C1 segment of cervical spinal cord (tissue), 14 donors: ENCODE measurements at regions not wholly inside any gene's neighbourhood (a gene's known extent, or its start where the extent isn't known, plus 50 kb on each side); places are given as distances from the start of the nearest gene placed in this dataset.

ENCODE experiments used
- DNase-seq, 14 donors: peaks; one replicate each; lab custom pipeline; 2025; lab: John Stamatoyannopoulos, UW

DNA sequence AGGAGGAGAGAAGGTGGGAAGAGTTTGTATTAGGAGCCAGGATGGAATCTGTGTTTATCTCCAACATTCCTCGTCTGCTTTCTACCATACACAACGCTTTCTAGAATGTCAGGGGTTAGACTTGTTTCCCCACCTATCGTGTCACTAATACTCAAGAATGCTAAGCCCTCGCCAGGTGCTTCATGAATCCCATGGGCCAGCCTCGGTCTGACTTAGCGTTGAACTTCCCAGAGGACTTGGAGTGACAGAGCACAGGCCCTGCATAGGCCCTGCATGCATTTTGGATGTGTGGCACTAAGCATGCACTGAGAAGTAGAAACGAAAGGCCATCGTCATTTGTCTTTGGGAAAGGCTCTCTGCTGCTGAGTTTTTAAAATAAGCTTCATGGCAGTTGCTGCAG is 328.7 kb downstream of the NSG2 start:
- no peak for DNase-seq

DNA sequence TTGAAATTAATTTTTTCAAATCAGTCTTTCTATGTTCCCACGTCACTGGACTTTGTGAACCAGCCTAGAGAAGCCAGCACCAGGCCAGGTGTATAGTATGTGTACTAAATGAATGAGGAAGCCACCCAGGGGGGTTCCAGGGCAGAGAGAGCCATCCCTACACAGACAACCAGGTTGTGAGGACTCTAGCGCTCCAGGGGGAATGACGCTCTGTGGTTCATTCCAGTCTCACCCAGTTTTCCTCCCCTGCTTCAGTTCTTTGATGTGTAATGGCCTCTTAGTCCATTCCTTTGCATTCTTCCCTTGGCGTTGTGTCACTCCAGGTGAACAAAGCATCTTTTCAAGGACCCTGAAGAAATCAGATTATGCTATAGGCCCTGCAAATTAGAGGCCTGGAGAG is 330.6 kb downstream of the NSG2 start:
- DNase-seq = no peak

DNA sequence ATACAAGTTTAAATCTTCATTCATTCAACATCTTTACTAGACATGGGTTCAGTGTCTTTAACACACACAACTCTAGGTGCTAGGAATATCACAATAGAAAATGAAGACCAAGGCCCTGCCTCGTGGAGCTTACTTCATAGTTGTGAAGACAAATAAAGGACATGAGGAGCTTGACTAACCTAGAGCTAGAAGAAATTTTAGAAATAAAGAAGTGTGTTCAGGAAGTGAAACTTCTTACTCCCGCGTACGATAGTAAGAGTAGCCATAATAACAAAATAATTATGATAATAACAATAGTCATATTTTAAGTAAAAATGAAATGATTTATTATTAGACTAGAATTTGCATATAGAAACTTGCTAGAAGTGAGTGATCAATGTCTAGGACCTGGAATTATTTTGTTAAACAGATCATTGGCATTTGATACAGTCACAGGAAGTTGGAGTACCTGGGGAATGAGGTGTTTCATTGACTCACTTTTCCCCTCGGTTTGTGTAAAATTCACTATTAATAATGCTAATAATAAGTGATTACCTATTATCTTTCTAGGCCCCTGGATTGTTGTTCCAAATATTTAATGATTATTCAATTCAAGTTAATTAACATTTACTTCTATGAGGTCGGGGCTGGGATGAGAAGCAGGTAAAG is 331.3 kb downstream of the NSG2 start:
- DNase-seq = no peak

DNA sequence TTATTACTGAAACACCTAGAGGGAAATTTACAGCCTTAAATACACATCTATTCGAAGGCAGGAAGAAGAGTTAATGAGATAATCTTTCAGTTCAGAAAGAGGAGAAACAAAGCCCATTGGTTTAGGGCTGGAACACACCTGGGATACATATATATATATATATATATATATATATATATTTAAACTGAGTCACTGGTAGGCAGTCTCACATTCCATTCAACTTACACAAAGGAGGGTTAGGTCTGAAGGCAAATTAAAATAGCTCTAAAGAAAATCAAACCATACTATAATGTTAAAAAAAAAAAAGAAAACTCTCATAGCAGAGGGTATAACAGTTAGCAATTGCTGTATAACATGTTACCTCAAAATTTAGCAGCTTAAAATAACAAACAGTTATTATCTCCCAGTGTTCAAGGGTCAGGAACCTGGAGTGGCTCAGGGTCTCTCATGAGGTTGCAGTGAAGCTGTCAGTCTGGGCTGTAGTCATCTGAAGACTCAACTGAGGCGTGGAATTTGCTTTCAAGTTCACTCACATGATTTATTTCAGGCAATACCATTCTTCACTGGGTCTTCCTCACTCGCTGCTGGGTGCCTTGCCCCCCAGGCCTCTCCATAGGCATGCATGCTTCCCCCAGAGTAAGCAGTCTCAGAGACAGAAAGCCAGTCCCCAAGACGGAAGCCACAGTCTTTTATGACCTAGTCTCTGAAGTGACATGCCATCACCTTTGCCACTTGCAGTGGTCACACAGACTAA is 332.8 kb downstream of the NSG2 start:
- DNase-seq = no peak

DNA sequence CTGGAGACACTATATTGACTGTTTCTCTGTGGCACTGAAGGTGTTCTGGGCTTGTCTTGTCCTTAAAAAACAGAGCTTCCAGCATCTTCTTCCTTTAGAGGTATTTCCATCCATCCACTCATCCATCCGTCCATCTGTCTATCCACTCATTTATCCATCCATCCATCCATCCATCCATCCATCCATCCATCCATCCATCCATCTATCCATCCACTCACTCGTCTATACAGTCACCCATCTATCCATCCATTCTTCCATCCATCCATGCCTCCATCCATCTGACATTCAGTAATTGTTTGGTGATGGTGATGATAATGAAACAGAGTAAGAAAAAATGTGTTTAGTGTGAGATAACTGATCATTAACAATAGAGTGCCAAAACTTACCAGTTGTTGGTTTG is 334.8 kb downstream of the NSG2 start:
- no peak for DNase-seq

DNA sequence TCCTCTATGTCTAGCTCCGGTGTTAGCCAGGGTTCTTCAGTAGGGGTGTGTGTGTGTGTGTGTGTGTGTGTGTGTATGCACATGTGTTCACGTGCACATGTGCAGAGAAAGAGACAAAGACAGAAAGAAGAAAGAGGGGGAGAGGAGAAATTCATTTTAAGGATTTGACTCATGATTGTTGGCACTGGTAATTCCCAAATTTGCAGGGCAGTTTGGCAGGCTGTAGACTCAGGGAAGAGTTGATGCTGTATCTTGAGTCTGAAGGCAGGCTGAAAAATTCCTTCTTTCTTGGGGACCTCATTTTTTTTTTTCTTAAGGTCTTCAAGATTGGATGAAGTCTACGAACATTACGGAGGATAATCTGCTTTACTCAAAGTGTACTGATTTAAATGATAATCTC is 335.7 kb downstream of the NSG2 start:
- DNase-seq = no peak

DNA sequence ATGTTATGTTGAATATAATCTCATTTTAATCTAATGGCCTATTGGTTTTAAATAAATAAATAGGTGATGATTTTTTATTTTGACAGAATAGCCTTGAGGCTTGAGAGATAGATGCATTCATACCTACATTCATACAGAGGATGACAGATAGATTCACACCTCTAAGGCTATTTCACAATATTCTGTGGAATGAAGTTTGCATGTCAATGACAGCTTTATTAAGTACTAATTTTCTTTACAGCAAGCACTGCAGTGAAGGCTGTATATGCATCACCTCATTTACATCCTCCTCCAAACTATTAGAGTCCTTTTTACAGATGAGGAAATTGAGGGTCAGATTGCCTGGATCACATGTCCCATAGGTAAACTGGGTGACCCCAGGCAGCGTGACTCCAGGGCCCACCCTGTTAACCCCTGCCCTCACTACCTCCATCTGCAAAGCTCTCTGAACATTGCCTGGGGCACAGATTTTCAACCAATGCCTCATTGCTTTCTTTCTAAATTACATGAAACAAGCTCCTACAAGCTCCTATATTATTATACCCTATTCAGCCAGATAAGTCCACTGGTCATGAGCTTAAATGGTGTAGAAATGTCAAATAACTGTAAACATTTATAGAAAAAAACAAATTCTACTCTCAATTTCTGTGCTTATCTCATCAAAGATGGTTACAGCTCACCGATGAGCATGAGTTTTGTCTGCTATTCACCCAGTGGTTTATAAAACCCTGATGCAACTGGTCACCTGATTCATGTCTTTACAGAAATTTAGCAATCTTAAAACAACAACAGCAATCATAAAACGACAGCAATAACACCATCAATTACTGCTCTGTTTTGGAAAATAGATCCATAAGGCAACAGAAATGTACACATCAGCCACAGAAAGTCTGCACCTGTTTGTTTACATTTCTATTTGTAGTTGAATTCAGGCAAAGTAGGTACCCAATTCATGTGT is 338.0 kb downstream of the NSG2 start:
- no peak for DNase-seq

DNA sequence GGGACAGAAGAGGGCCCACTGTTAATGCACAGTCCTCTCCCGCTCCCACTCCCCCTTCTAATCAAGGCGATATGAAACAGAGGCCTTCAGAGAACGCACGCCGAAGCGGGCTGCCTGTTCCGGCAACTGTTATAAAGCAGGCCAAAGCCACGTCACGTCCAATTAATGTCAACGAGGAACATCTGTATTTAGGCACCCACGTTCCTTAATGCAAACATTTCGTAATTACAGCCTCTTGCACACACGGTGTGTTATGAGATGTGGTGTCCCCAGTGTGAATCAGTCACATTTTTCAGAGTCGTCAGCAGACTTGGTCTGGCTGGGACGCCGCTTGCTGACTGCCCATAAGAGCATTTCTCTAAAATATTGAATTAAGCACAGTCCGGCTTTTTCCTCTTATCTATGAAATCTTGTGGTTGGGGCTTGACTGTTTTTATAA is 339.0 kb downstream of the NSG2 start:
- no peak for DNase-seq

DNA sequence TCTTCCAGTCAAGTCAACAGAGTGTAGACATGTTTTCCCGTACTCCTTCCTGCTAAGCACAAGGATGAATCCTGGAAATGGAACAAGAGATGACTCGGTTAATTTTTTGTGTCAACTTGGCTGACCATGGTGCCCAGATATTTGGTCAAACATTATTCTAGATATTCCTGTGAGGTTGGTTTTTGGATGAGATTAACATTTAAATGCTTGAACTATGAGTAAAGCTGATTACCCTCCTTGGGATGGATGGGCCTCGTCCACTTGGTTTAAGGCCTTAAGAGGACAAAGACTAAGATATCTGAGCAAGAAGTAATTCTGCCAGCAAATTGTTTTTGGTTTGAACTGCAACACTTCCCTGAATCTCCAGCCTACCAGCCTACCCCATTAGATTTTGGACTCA is 338.1 kb upstream of the MSX2 start:
- no peak for DNase-seq

DNA sequence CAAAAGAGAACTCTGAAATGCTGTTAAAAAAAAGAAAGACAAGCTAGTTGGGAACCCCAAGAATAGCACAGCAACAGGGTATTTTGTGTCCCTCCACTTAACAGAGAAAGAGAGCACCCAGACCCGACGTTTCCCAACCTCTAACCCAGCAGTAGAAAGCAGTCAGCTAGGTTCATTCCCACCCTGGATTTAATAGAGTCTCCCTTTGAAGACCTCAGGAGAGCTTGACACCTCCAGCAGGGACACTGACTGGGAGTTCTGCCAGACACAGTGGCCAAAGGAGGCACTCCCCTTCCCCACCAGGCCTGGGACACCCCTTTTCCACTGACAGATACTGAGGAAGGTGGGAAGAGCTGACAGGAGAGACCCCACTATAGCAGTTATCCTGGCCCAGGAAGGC is 337.5 kb upstream of the MSX2 start:
- no peak for DNase-seq

DNA sequence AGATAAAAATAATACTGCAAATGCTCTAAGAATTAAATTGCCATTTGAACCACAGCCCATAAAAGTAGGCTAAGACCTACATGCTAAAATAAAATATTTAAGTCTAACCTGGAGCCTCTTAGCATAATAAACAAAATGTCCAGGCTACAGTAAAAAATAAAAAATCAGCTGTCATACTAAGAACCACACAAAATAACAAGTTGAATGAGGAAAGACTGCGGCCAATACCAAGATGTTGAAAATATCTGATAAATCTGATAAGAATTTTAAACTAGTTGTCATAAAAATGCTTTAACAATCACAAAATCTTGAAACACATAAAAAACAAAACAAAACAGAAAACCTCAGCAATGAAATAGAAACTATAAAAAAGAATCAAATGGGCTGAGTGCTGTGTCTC is 336.9 kb upstream of the MSX2 start:
- no peak for DNase-seq

DNA sequence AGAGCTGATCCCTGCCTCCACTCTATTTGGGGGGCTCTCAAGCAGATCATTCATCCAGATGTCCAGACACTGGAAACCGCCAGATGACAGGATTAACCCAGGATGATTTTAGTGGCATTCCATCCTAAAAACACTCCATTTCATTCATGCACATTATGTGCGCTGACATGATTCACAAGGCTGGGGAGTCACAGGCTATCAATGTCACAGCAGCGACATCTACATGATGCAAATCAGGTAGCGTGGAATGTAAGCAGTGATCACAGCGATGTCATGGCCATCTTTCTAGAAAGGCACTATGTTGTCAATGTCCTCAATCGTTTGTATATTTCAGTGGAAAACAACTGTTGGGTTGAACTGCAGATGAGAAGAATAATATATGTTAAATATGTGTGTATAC is 331.5 kb upstream of the MSX2 start:
- no peak for DNase-seq

DNA sequence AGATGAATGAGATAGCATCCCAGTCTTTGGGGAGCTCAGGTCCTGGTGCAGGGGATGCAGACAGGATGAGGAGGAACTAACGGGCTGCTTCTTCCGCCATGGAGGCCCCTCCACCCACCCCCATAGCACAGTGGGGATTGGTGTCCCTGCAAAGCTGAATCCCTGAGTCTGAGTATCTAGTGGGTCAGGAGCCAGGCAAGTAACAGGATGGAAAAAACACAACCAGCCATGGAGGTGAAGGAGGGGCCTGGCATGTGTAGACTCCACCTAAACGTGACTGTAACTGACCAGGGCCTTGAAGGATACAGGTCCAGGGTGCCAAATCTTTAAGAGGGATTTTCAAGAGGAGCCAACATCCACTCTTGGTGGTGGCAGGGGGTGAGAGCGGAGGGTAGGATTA is 327.8 kb upstream of the MSX2 start:
- DNase-seq = no peak

DNA sequence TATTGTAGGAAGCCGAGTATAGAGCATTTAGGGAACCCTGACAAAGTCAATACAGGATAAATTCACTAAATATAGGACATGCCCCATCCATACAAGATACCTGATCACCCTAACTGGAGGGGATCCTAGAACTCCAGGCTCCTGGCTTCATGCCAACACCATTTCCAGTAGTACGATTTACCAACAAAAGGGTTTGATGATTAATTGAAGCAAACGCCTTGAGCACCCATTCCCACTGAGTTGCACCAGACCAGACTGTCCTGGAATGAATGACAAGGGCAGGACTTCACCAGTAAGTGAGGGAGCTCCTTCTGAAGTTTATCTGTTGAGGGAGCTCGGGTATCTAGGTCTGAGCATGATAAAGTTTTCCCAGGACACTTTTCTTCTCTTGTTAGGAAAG is 327.2 kb upstream of the MSX2 start:
- DNase-seq = no peak

DNA sequence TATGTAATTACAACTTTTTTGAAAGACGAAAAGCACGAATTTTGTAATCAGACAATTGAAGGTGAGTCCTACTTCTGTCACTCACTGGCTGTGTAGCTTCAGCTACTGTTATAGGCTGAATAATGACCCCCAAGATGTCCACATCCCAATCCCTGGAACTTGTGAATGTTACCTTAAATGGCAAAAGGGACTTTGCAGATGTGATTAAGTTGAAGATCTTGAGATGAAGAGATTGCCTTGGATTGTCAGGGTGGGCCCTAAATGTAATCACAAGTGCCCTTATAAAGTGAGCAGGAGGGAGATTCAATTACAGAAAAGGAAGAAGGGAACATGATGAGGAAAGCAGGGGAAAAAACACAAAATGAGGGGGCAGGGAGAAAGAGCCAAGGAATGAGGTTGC is 326.2 kb upstream of the MSX2 start:
- no peak for DNase-seq

DNA sequence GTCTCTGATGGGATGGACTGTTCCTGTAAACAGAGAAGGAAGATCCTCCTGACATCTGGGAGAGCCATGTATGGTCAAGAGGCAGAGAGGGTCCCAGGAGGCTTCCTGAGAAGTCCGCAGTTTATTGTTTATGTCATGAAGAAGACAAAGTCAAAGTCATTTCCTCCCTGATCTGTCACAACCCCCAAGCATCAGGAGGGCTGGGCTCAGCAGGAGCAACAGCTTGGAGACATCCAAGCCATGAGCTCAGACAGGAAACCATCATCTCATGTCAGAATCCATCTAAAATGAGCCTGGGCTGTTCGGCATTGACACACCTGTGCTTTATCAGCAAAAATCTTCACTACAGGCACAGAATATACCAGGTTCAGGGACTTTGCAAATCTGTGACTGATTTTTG is 325.0 kb upstream of the MSX2 start:
- DNase-seq = no peak

DNA sequence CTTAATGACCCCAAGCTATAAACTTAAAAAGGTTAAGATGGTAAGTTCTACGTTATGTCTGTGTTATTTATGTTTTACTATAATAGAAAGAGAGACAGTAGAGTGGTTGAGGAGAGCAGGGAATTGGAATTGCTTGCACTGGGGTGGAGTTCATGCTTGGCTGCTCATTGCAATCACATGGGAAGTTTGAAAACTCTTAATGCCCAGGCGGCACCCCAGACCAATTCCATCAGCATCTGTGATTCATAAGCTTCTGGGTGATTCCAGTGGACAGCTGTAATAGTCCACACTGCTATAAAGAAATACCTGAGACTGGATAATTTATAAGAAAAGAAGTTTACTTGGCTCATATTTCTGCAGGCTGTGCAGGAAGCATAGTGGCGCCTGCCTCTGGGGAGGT is 323.9 kb upstream of the MSX2 start:
- no peak for DNase-seq

DNA sequence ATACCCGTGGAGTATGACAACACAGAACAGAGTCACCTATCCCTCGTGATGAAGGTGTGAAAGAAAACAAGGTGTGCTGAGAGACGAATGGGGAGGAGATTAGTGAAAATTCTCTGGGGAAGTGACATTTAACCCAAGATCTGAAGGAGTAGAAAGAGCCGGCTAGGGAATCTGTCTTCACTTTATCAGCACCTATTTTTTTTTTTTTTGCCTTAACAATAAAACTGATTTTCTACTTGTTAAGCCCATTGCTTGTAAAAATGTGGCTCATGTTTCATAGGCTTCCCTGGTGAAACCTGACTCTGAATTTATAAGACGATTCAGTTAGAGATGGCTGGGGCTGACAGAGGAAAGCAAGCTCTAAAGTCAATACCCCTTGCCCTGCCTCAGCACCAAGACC is 322.6 kb upstream of the MSX2 start:
- DNase-seq = no peak

DNA sequence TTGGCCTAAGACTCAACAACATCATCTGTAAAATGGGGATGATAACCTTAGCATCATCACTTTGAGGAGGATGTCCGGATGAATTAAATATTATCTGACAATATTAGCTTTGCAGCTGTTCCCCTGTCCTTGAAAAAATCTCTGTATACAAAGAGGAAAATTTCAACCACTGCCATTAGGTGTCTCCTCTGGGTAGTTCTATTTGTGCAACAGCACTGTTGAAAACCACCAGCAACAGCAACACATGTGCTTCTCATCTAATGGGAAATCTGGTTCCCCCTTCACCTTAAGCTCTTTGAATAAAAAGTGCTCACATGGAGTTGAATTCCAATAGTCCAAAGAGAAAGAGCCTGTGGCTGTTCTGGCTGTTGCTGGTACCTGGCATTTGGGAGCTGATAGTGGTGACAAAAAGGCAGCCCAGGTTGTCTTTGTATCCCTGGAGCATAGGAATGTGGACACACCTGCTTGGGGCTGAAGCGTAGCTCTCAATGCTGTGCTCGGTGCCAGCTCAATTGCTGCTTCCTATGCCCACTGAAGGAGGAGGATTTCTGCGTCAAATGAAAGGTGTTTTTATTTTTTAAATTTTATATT is 322.1 kb upstream of the MSX2 start:
- no peak for DNase-seq

DNA sequence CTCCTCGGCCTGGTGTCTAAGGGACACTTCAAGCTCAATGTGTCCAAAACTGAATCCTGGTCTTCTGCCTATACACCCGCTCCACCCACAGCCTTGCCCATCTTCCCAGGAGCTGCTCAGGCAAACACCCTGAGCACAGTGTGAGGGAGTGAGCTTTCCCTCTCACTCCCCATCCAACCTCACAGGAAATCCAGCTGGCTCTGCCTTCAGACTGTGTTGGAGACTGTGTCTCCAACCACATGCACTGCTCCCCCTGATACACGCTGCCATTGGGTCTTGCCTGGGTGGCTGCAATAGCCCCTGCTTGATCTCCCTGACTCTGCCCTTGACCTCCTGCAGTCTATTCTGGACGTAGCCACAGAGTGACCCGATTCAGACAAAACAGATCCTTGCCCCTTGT is 319.5 kb upstream of the MSX2 start:
- DNase-seq = no peak

DNA sequence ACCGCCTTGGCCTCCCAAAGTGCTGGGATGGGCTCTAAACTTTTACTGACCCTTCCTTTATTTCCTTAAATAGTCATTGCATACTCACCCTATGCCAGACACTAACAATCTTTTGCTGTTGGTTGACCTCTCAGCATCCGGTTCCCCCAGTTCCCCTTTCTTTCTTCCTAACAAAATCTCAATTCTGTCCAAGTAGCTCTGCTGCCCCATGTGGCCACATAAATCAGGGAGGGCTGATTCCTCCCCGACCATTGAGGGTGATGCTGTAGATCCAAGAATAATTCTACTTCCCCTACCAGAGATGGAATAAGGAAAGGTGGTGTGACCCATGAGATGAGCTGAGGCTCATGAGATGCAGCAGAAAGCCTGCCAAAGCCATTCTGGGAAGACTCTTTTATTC is 315.3 kb upstream of the MSX2 start:
- no peak for DNase-seq

DNA sequence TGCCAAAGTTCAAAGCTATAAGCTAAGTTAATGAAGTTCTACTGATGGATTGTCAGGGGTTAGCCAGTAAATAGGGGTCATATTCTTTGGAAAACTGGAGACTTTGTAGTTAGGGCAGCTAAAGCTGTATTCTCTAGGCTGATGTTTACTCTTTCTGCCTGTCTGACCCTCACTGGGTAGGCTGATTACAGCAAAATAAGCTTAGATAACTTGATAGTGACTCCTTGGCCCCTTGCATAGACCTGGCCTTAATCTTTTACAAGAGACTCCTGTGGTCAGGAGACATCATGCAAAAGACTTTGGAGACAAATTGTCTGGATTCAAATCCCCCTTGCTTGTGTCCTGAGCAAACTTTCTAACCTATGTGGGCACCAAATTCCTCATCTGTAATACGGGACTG is 314.4 kb upstream of the MSX2 start:
- DNase-seq = no peak
